Endothelial cell of umbilical vein (primary cell): ENCODE measurements at regions not wholly inside any gene's neighbourhood (a gene's known extent, or its start where the extent isn't known, plus 50 kb on each side); places are given as distances from the start of the nearest gene placed in this dataset.

ENCODE experiments used
- BruUV-seq: library from RNA; stranded (reverse); fragments of 400-500 nt; replicated peaks from 2 replicates; lab custom pipeline; 2021; lab: Mats Ljungman, UMichigan
- CTCF ChIA-PET: fragments of 300-600, 350-600 bp; sonication (Branson Sonifier 250); formaldehyde crosslinking; loops from one replicate; lab custom pipeline; 2021; ENCODE audit warnings: antibody characterized with exemption, inconsistent platforms; lab: Charles Lee
- POLR2A ChIA-PET: fragments of 300-600, 350-600 bp; sonication (Branson Sonifier 250); formaldehyde crosslinking; loops from one replicate; lab custom pipeline; 2021; ENCODE audit warnings: antibody characterized with exemption, inconsistent platforms; lab: Charles Lee
- DNase-seq: peaks from one replicate; pipeline ENCODE4 v3.0.0-alpha.2; 2011; ENCODE audit warnings: low read depth, low spot score
- FAIRE-seq: peaks from 2 replicates; lab custom pipeline; 2011; peaks lifted over from hg19 to GRCh38; lab: Jason Lieb, UNC
- H2AFZ ChIP-seq: 2 replicates; pipeline ENCODE4 v1.6.0; 2012; ENCODE audit warnings: low read depth, low read length, control low read depth, inconsistent platforms
- H3K27ac ChIP-seq: 2 replicates; pipeline ENCODE4 v1.5.1; 2011; ENCODE audit warnings: low read depth, mild to moderate bottlenecking, control low read depth, low read length, moderate library complexity; ENCODE audit not compliant: insufficient read depth
- H3K27me3 ChIP-seq, 2 experiments: 2 replicates each; pipeline versions ENCODE4 v1.6.0 to v1.6.1; 2011; ENCODE audit warnings: low read length in 2 of 2, mixed read lengths in 1 of 2; ENCODE audit not compliant: control insufficient read depth in 2 of 2, insufficient read depth in 2 of 2
- H3K36me3 ChIP-seq, 2 experiments: 2 replicates in 1 of 2; 3 replicates in 1 of 2; pipeline ENCODE4 v1.5.1; 2011; ENCODE audit warnings: low read length in 2 of 2, mild to moderate bottlenecking in 1 of 2, moderate library complexity in 1 of 2; ENCODE audit not compliant: control insufficient read depth in 2 of 2, insufficient read depth in 2 of 2; ENCODE audit errors: extremely low read depth in 1 of 2
- H3K4me1 ChIP-seq: 3 replicates; pipeline ENCODE4 v1.5.1; 2011; ENCODE audit warnings: mild to moderate bottlenecking, low read length; ENCODE audit not compliant: control insufficient read depth, insufficient read depth; ENCODE audit errors: extremely low read depth
- H3K4me2 ChIP-seq: 2 replicates; pipeline ENCODE4 v1.6.1; 2011; ENCODE audit warnings: low read length, control low read depth, mixed read lengths; ENCODE audit not compliant: insufficient read depth
- H3K4me3 ChIP-seq, 3 experiments: fragments of 200-600 bp in 1 of 3; sonication (generic), shearing (Covaris generic) in 1 of 3; replicated peaks in 1 of 3; 2 replicates each; pipeline ENCODE4 v1.5.1; 2011 to 2016; ENCODE audit warnings: control low read depth in 3 of 3, low read length in 3 of 3, mild to moderate bottlenecking in 2 of 3, inconsistent platforms in 1 of 3, low read depth in 1 of 3, moderate library complexity in 1 of 3; ENCODE audit not compliant: insufficient read depth in 1 of 3
- H3K79me2 ChIP-seq: 2 replicates; pipeline ENCODE4 v1.6.0; 2012; ENCODE audit warnings: low read length, inconsistent platforms; ENCODE audit not compliant: control insufficient read depth, insufficient read depth
- H3K9ac ChIP-seq: replicated peaks from 2 replicates; pipeline ENCODE3; 2011; ENCODE audit warnings: low read length, control low read depth; ENCODE audit not compliant: insufficient read depth; ENCODE audit errors: extremely low read depth
- H3K9me1 ChIP-seq: replicated peaks from 3 replicates; pipeline ENCODE4 v1.6.0; 2011; ENCODE audit warnings: mild to moderate bottlenecking, low read length; ENCODE audit not compliant: control insufficient read depth, insufficient read depth; ENCODE audit errors: extremely low read depth
- H3K9me3 ChIP-seq: replicated peaks from 2 replicates; pipeline ENCODE4 v1.5.1; 2012; ENCODE audit warnings: low read length, inconsistent platforms; ENCODE audit not compliant: control insufficient read depth, insufficient read depth
- H4K20me1 ChIP-seq: replicated peaks from 2 replicates; pipeline ENCODE3; 2011; ENCODE audit warnings: mild to moderate bottlenecking, low read length; ENCODE audit not compliant: control insufficient read depth, insufficient read depth; ENCODE audit errors: extremely low read depth
- CTCF ChIP-seq, 2 donors: IDR thresholded peaks; 1 replicate in 1 of 2; 2 replicates in 1 of 2; pipeline ENCODE4 v1.5.1; 2011; ENCODE audit warnings: low read length in 2 of 2, mild to moderate bottlenecking in 2 of 2, moderate library complexity in 2 of 2, control low read depth in 1 of 2, inconsistent platforms in 1 of 2, low read depth in 1 of 2; ENCODE audit not compliant: insufficient read depth in 1 of 2; ENCODE audit errors: extremely low read depth in 1 of 2
- EZH2 ChIP-seq: IDR thresholded peaks from 2 replicates; pipeline ENCODE4 v1.6.1; 2012; ENCODE audit warnings: borderline replicate concordance, low read depth, mild to moderate bottlenecking, moderate library complexity, low read length, inconsistent platforms; ENCODE audit not compliant: severe bottlenecking
- GATA2 ChIP-seq: IDR thresholded peaks from 2 replicates; pipeline ENCODE4 v1.7.0; 2011; ENCODE audit warnings: low read depth, mild to moderate bottlenecking, moderate library complexity, mixed read lengths, low read length; ENCODE audit not compliant: insufficient read length, insufficient read depth
- JUN ChIP-seq: IDR thresholded peaks from 2 replicates; pipeline ENCODE4 v1.6.1; 2011; ENCODE audit warnings: borderline replicate concordance, low read depth; ENCODE audit not compliant: insufficient read length, insufficient read depth
- POLR2A ChIP-seq: IDR thresholded peaks from 2 replicates; pipeline ENCODE4 v1.6.1; 2012; ENCODE audit warnings: low read depth, mild to moderate bottlenecking, control low read depth, low read length
- POLR2AphosphoS5 ChIP-seq: IDR thresholded peaks from 2 replicates; pipeline ENCODE4 v1.6.1; 2012; ENCODE audit warnings: low read depth, mild to moderate bottlenecking, control low read depth, low read length, moderate library complexity; ENCODE audit not compliant: insufficient read depth
- dilution Hi-C: fragments of 300-500 bp; cut with MboI; formaldehyde crosslinking; loops from one replicate; pipeline ENCODE4 v1.15.0; 2019; ENCODE audit warnings: low sequenced_read_pairs; ENCODE audit not compliant: extremely low pct_ligation_motif_present
- intact Hi-C: fragments of 100-400 bp; cut with micrococcal nuclease; formaldehyde crosslinking; loops from one replicate; pipeline ENCODE4 v1.10.0; 2022
- TF ChIP-seq, protein P1 (sequence below): IDR thresholded peaks from 2 replicates; pipeline ENCODE4 v1.6.1; 2011; ENCODE audit not compliant: insufficient read depth, insufficient read length

GRCh38 chr3:18070944-18071343 lies 328.5 kb upstream of the TBC1D5 start:
- Histone ChIP-seq H3K27ac (no peak overlapping the region), H3K9me3 (no peaks in the 10 kb centered on the region), H4K20me1 (no peaks in the 10 kb centered on the region), H3K27me3 (no peaks in the 10 kb centered on the region), H3K4me3 (no peak overlapping the region), H2AFZ (no peak overlapping the region), H3K36me3 (no peaks in the 10 kb centered on the region), H3K4me1 (no peaks in the 10 kb centered on the region), H3K4me2 (no peak overlapping the region), H3K9me1 (no peaks in the 10 kb centered on the region), H3K79me2 (no peaks in the 10 kb centered on the region), H3K9ac (no peak overlapping the region)
- no TSS peak for BruUV-seq
- POLR2A ChIA-PET = no interaction called here
- dilution Hi-C loops (no loop called here), intact Hi-C loops (no loop called here)
- TF ChIP-seq, protein P1, sequence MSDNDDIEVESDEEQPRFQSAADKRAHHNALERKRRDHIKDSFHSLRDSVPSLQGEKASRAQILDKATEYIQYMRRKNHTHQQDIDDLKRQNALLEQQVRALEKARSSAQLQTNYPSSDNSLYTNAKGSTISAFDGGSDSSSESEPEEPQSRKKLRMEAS = no peak
- TF ChIP-seq POLR2AphosphoS5 = no peak
- no peak for TF ChIP-seq GATA2
- TF ChIP-seq JUN = no peak
- no peak for TF ChIP-seq EZH2
- TF ChIP-seq CTCF (IDR thresholded peaks at IDR 0.05; ENCODE audit: extremely low read depth in 1 of 2, insufficient read depth in 1 of 2, low read depth in 1 of 2, low read length in 2 of 2) = no peak
- TF ChIP-seq POLR2A = no peak
- DNase-seq = no peak
- FAIRE-seq = no peak
- CTCF ChIA-PET = no interaction called here
